ENCODE measurements at regions not wholly inside any gene's neighbourhood (a gene's known extent, or its start where the extent isn't known, plus 50 kb on each side); places are given as distances from the start of the nearest gene placed in this dataset.
"Not testable (repeated sequence)": the region's sequence is repeated elsewhere in the genome, so short reads cannot be mapped to it uniquely, and the experiment has no call there.

GRCh38 chr21:27984663-27985325 is 1007.9 kb downstream of the LTN1 start:
- not testable (repeated sequence) for TF ChIP-seq POLR2AphosphoS5 (IDR thresholded peaks at IDR 0.05; ENCODE audit: low read depth); REST (IDR thresholded peaks at IDR 0.05; ENCODE audit: unreplicated experiment); CTCF (conservative IDR thresholded peaks at IDR 0.05; ENCODE audit: low read depth in 2 of 2); EZH2phosphoT487 (IDR thresholded peaks at IDR 0.05; ENCODE audit: unreplicated experiment); EZH2 (IDR thresholded peaks at IDR 0.05; ENCODE audit: low read depth, unreplicated experiment)

Measured in GM23338 (cell line).